MCF 10A (cell line): ENCODE measurements at regions not wholly inside any gene's neighbourhood (a gene's known extent, or its start where the extent isn't known, plus 50 kb on each side); places are given as distances from the start of the nearest gene placed in this dataset.

Experiments used
- BruUV-seq: library from RNA; stranded (reverse); fragments of 400-500 nt; replicated peaks from 2 replicates; lab custom pipeline; 2021; lab: Mats Ljungman, UMichigan
- CTCF ChIA-PET: fragments of 300-600 bp; sonication (Branson Sonifier 250); formaldehyde crosslinking; extraction: SDS; loops from one replicate; lab custom pipeline; 2021; ENCODE audit warnings: antibody characterized with exemption, inconsistent platforms; lab: Yijun Ruan, JAX
- POLR2A ChIA-PET: fragments of 300-600, 350-650 bp; sonication (Branson Sonifier 250); formaldehyde crosslinking; extraction: SDS; loops from one replicate; lab custom pipeline; 2020; ENCODE audit warnings: antibody characterized with exemption, inconsistent platforms; lab: Yijun Ruan, JAX
- DNase-seq: peaks from one replicate; pipeline ENCODE4 v3.0.0-alpha.2; 2018; ENCODE audit not compliant: unreplicated experiment
- H3K27ac Mint-ChIP-seq: one replicate; pipeline ENCODE4 v1.8.0; 2022; ENCODE audit warnings: mild to moderate bottlenecking, low read depth, mixed read lengths; ENCODE audit not compliant: unreplicated experiment
- H3K27me3 Mint-ChIP-seq: one replicate; pipeline ENCODE4 v1.8.0; 2022; ENCODE audit warnings: mixed read lengths; ENCODE audit not compliant: insufficient read depth, unreplicated experiment
- H3K36me3 Mint-ChIP-seq: one replicate; pipeline ENCODE4 v1.8.0; 2022; ENCODE audit warnings: mild to moderate bottlenecking, moderate library complexity, mixed read lengths; ENCODE audit not compliant: insufficient read depth, unreplicated experiment
- H3K4me1 Mint-ChIP-seq: one replicate; pipeline ENCODE4 v1.8.0; 2022; ENCODE audit warnings: mixed read lengths; ENCODE audit not compliant: insufficient read depth, unreplicated experiment
- H3K4me3 Mint-ChIP-seq: one replicate; pipeline ENCODE4 v1.8.0; 2022; ENCODE audit warnings: mild to moderate bottlenecking, moderate library complexity, mixed read lengths; ENCODE audit not compliant: unreplicated experiment
- H3K9me3 Mint-ChIP-seq: one replicate; pipeline ENCODE4 v1.8.0; 2022; ENCODE audit warnings: mixed read lengths; ENCODE audit not compliant: unreplicated experiment
- intact Hi-C: fragments of 100-400 bp; cut with micrococcal nuclease; formaldehyde crosslinking; loops from 2 replicates; pipeline ENCODE4 v1.14.1; 2022
- TF ChIP-seq, protein P1 (sequence below): fragments of 200-600 bp; IDR thresholded peaks from one replicate; pipeline ENCODE4 v1.8.0; 2022; ENCODE audit warnings: antibody characterized with exemption, mild to moderate bottlenecking; ENCODE audit not compliant: unreplicated experiment

DNA sequence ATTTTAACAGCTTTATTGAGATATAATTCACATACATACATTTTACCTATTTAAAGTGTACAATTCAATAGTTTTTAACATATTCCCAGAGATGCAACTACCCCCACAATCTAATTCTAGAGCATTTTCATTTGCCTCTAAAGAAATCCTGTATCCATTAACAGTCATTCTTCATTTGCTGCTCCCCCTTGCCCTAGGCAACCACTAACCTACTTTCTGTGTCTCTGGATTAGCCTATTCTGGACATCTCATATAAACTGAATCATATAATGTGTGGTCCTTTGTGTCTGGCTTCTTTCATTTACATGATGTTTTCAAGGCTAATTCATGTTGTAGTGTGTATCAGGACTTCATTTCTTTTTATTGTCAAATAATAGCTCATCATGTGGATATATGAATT lies 105.1 kb upstream of the GRPR start:
- Mint-ChIP-seq H3K36me3 (no peaks in the 10 kb centered on the region), H3K4me3 (no peak overlapping the region), H3K27me3 (peaks cover 55% of the 10 kb centered on the region), H3K9me3 (no peaks in the 10 kb centered on the region), H3K27ac (no peak overlapping the region), H3K4me1 (peaks cover 8% of the 10 kb centered on the region)
- TF ChIP-seq, protein P1, sequence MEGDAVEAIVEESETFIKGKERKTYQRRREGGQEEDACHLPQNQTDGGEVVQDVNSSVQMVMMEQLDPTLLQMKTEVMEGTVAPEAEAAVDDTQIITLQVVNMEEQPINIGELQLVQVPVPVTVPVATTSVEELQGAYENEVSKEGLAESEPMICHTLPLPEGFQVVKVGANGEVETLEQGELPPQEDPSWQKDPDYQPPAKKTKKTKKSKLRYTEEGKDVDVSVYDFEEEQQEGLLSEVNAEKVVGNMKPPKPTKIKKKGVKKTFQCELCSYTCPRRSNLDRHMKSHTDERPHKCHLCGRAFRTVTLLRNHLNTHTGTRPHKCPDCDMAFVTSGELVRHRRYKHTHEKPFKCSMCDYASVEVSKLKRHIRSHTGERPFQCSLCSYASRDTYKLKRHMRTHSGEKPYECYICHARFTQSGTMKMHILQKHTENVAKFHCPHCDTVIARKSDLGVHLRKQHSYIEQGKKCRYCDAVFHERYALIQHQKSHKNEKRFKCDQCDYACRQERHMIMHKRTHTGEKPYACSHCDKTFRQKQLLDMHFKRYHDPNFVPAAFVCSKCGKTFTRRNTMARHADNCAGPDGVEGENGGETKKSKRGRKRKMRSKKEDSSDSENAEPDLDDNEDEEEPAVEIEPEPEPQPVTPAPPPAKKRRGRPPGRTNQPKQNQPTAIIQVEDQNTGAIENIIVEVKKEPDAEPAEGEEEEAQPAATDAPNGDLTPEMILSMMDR: no peak
- intact Hi-C loops: no loop called here
- no TSS peak for BruUV-seq
- POLR2A ChIA-PET: no interaction called here
- no peak for DNase-seq
- CTCF ChIA-PET: interaction anchor here (0.6 kb wide), 1 partner anchor 270 kb away, joined by 4 read pairs; no protein-coding TSS in a partner anchor

DNA sequence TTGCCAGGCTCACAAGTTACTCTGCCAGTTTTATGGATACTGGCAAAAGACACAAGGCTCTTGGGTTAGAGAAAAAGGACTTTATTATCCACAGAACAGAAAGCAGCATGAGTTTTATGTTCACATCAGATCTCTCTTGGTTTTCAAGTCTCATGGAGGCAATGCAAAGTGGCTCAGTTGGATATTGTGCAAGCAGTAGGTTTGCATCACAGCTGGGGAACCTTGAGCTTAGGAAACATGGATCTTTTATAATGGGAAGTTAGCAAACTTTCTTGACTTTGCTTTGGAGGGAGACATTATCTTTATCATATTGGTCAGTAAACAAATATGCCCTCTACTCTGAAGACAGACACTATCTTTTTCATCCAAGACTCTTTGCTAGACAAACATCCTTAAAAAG lies 109.2 kb upstream of the GRPR start:
- BruUV-seq: no TSS peak
- Mint-ChIP-seq H3K4me3 (no peak overlapping the region), H3K4me1 (no peaks in the 10 kb centered on the region), H3K27ac (no peak overlapping the region), H3K9me3 (no peaks in the 10 kb centered on the region), H3K27me3 (peaks cover 53% of the 10 kb centered on the region), H3K36me3 (no peaks in the 10 kb centered on the region)
- TF ChIP-seq, protein P1: no peak
- POLR2A ChIA-PET: no interaction called here
- no peak for DNase-seq
- intact Hi-C loops: no loop called here
- CTCF ChIA-PET: no interaction called here

DNA sequence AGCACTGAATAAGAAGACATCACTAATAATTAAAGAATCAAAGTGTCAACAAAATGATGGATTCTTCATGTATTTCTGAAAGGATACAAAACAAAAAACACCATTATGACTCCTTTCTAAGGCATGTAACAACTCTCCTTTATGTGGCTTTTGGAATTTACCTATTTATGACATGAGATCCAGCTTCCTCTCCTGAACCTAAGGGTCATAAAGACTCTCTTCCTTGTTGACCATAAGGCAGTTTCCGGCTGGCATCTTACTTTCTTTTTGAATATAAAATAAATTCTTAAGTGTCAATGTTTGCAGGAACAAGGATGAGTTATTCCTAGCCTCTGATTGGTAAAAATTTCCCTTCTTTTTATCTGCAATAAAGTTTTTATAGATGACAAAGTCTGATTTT lies 111.1 kb upstream of the GRPR start:
- Mint-ChIP-seq H3K36me3 (no peaks in the 10 kb centered on the region), H3K9me3 (no peaks in the 10 kb centered on the region), H3K27ac (no peak overlapping the region), H3K4me3 (no peak overlapping the region), H3K27me3 (peaks cover 57% of the 10 kb centered on the region), H3K4me1 (no peaks in the 10 kb centered on the region)
- ChIA-PET POLR2A (no interaction called here), CTCF (interaction anchor here (0.6 kb wide), 1 partner anchor 320 kb away, joined by 3 read pairs; no protein-coding TSS in a partner anchor)
- intact Hi-C loops: no loop called here
- DNase-seq: no peak
- TF ChIP-seq, protein P1: no peak
- BruUV-seq: no TSS peak

DNA sequence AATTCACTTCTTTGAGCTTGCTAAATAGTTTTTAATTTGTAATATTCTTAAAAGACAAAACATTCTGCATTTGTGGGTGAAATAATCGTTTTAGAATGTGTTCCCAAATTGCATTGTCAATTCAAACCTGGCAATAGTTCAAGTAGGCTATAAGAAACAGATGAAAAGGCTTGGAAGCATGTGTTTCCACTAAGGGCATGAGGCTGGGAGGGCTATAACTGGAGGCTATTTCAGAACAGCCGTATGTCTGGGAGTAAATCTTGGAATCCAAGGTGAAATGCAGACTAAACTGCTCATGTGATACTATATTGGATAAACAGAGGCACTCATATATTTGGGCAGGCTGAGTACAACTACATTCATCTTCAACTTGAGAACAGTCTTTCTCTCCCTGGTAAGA lies 117.4 kb upstream of the GRPR start:
- ChIA-PET POLR2A (no interaction called here), CTCF (interaction anchor here (0.6 kb wide), 2 partner anchors 31 to 312 kb away, joined by 3 read pairs; no protein-coding TSS in a partner anchor)
- H3K4me1 Mint-ChIP-seq: peaks cover 6% of the 10 kb centered on the region
- H3K27me3 Mint-ChIP-seq: peaks cover 32% of the 10 kb centered on the region
- peaks cover 7% of the 10 kb centered on the region for H3K9me3 Mint-ChIP-seq
- TF ChIP-seq, protein P1: no peak
- no peaks in the 10 kb centered on the region for H3K36me3 Mint-ChIP-seq
- BruUV-seq: no TSS peak
- no peak overlapping the region for H3K27ac Mint-ChIP-seq
- intact Hi-C loops: no loop called here
- no peak overlapping the region for H3K4me3 Mint-ChIP-seq
- no peak for DNase-seq
